Sigmoid colon (tissue), 6 donors: ENCODE measurements at regions not wholly inside any gene's neighbourhood (a gene's known extent, or its start where the extent isn't known, plus 50 kb on each side); places are given as distances from the start of the nearest gene placed in this dataset.

Experiments
- DNase-seq: peaks from one replicate; pipeline ENCODE4 v3.0.0-alpha.2; 2019
- H3K27ac ChIP-seq, 4 donors: fragments of 200-600 bp; sonication (generic); one replicate each; pipeline ENCODE4 v1.5.1; 2016 to 2019; ENCODE audit warnings: mild to moderate bottlenecking in 1 of 4
- H3K27me3 ChIP-seq, 3 donors: fragments of 200-600 bp; sonication (generic); one replicate each; pipeline ENCODE4 v1.5.1; 2019; ENCODE audit warnings: mild to moderate bottlenecking in 1 of 3
- H3K36me3 ChIP-seq, 4 donors: fragments of 200-600 bp; sonication (generic); one replicate each; pipeline ENCODE4 v1.5.1; 2016 to 2019
- H3K4me1 ChIP-seq, 4 donors: fragments of 200-600 bp; sonication (generic); one replicate each; pipeline ENCODE4 v1.5.1; 2017 to 2019
- H3K4me3 ChIP-seq, 4 donors: fragments of 200-600 bp; sonication (generic); one replicate each; pipeline ENCODE4 v1.5.1; 2017 to 2019; ENCODE audit warnings: mild to moderate bottlenecking in 2 of 4, moderate library complexity in 1 of 4
- H3K9me3 ChIP-seq, 4 donors: fragments of 200-600 bp in 3 of 4; sonication (generic) in 3 of 4; one replicate each; pipeline versions ENCODE4 v1.5.1 to v1.6.1; 2013 to 2019
- EP300 ChIP-seq, 4 donors: sonication (generic); formaldehyde crosslinking; IDR thresholded peaks; one replicate each; pipeline ENCODE4 v1.6.1; 2017; ENCODE audit warnings: antibody characterized with exemption in 4 of 4
- POLR2A ChIP-seq, 2 donors: fragments of 450-650 bp; IDR thresholded peaks; one replicate each; pipeline ENCODE4 v1.6.1; 2016; ENCODE audit warnings: antibody characterized with exemption in 2 of 2, mild to moderate bottlenecking in 2 of 2, moderate library complexity in 2 of 2
- POLR2AphosphoS5 ChIP-seq, 4 donors: sonication (generic); formaldehyde crosslinking; IDR thresholded peaks; one replicate each; pipeline ENCODE4 v1.6.1; 2017; ENCODE audit warnings: antibody characterized with exemption in 4 of 4
- WGBS, 2 donors: extraction: QIAGEN DNeasy Blood & Tissue Kit; methylation state at CpG; one replicate each; pipeline ENCODE4 v1.1.7; 2013; 5-methylcytosine and 5-hydroxymethylcytosine counted together
- intact Hi-C: fragments of 100-400 bp; cut with DNase I; formaldehyde crosslinking; loops from one replicate; pipeline ENCODE4 v1.15.1; 2023
- TF ChIP-seq, protein P1 (sequence below), 4 experiments: fragments of 450-650 bp in 3 of 4; fragments of 200-600 bp in 1 of 4; IDR thresholded peaks; one replicate each; pipeline ENCODE4 v1.5.1; 2016 to 2019; ENCODE audit warnings: antibody characterized with exemption in 4 of 4, mild to moderate bottlenecking in 3 of 4, moderate library complexity in 2 of 4
- donor health status: healthy with polysubstance abuse.
- donor health status: healthy.

DNA sequence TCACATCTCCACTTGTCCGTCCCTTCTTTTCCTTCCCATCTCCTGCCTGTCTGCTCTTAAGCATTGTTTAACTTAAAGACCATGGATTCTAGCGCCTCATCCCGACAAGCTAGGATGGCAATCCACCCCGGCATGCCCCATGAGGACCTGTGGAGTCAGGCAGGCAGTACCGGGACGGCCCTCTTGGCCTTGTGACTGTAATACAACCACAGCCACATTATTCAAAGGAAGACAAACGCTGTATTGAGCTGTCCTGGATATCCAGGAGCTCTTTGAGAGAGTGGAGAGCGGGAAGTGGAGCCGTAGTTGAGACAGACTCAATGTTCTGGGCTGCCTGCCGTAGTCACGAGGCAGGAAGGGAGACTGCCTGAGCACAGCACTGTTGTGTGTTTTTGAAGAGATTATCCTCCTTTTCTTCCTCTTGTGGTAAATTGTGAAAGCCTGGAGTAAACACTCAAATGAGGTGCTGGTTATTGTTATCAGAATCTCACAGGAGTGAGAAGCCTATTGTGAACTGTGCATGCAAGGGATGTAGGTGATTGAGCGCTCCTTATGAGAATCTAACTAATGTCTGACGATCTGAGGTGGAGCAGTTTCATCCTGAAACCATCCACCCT is 929.8 kb upstream of the CNTNAP5 start:
- Histone ChIP-seq H3K27me3 (no peaks in the 10 kb centered on the region), H3K4me3 (no peak overlapping the region), H3K4me1 (no peaks in the 10 kb centered on the region), H3K9me3 (no peaks in the 10 kb centered on the region), H3K36me3 (no peaks in the 10 kb centered on the region), H3K27ac (no peak overlapping the region)
- intact Hi-C loops, result no loop called here
- TF ChIP-seq, protein P1, sequence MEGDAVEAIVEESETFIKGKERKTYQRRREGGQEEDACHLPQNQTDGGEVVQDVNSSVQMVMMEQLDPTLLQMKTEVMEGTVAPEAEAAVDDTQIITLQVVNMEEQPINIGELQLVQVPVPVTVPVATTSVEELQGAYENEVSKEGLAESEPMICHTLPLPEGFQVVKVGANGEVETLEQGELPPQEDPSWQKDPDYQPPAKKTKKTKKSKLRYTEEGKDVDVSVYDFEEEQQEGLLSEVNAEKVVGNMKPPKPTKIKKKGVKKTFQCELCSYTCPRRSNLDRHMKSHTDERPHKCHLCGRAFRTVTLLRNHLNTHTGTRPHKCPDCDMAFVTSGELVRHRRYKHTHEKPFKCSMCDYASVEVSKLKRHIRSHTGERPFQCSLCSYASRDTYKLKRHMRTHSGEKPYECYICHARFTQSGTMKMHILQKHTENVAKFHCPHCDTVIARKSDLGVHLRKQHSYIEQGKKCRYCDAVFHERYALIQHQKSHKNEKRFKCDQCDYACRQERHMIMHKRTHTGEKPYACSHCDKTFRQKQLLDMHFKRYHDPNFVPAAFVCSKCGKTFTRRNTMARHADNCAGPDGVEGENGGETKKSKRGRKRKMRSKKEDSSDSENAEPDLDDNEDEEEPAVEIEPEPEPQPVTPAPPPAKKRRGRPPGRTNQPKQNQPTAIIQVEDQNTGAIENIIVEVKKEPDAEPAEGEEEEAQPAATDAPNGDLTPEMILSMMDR (IDR thresholded peaks at IDR 0.05), result no peak
- TF ChIP-seq EP300 (IDR thresholded peaks at IDR 0.05), result no peak
- no peak for TF ChIP-seq POLR2A (IDR thresholded peaks at IDR 0.05)
- TF ChIP-seq POLR2AphosphoS5 (IDR thresholded peaks at IDR 0.05), result no peak
- DNase-seq, result no peak
- 81 to 85% methylated on average over 13 of the region's 13 CpGs for WGBS, 2 donors

GRCh38 chr2:123098619-123099018 is 926.5 kb upstream of the CNTNAP5 start:
- intact Hi-C loops, result no loop called here
- no peaks in the 10 kb centered on the region for H3K9me3 ChIP-seq
- no peaks in the 10 kb centered on the region for H3K27me3 ChIP-seq

DNA sequence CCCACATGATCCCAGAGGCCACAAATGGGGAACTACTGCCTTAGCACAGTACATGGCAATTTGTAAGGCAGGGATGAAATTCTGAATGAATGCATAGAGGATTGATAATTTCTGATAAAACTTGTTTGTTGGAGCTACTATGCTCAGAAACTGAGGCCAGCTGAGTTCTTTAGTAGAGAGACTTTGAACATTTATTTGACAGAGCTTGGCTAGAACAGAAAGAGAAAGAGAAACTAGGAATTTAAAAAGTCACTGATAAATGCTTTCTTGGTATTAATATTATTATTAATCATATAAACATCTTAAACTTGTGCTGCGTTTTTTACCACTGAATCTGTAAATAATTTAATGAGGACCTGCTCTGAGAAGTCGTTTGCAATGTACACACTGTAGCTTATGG is 923.7 kb upstream of the CNTNAP5 start:
- H3K27me3 ChIP-seq, result no peaks in the 10 kb centered on the region
- WGBS, 2 donors, result 15 to 55% methylated on average over 2 of the region's 2 CpGs
- no peaks in the 10 kb centered on the region for H3K9me3 ChIP-seq
- no peak overlapping the region for H3K4me3 ChIP-seq
- no peaks in the 10 kb centered on the region for H3K4me1 ChIP-seq
- H3K27ac ChIP-seq, result no peak overlapping the region
- DNase-seq, result no peak
- H3K36me3 ChIP-seq, result no peaks in the 10 kb centered on the region
- no peak for TF ChIP-seq POLR2AphosphoS5 (IDR thresholded peaks at IDR 0.05)
- no peak for TF ChIP-seq EP300 (IDR thresholded peaks at IDR 0.05)
- TF ChIP-seq POLR2A (IDR thresholded peaks at IDR 0.05), result no peak
- TF ChIP-seq, protein P1 (IDR thresholded peaks at IDR 0.05), result no peak
- intact Hi-C loops, result no loop called here

More at GRCh38 chr2:123098619-123099018, 926.5 kb upstream of the CNTNAP5 start:
- TF ChIP-seq EP300 (IDR thresholded peaks at IDR 0.05), result no peak
- no peak for TF ChIP-seq POLR2A (IDR thresholded peaks at IDR 0.05)
- no peak for TF ChIP-seq POLR2AphosphoS5 (IDR thresholded peaks at IDR 0.05)
- TF ChIP-seq, protein P1 (IDR thresholded peaks at IDR 0.05), result no peak
- DNase-seq, result no peak
- no peak overlapping the region for H3K4me3 ChIP-seq
- no peaks in the 10 kb centered on the region for H3K4me1 ChIP-seq
- no peak overlapping the region for H3K27ac ChIP-seq
- H3K36me3 ChIP-seq, result no peaks in the 10 kb centered on the region

GRCh38 chr2:123103902-123104301 is 921.2 kb upstream of the CNTNAP5 start:
- Histone ChIP-seq H3K27ac (no peak overlapping the region), H3K27me3 (no peaks in the 10 kb centered on the region), H3K4me3 (no peak overlapping the region), H3K4me1 (no peaks in the 10 kb centered on the region), H3K36me3 (no peaks in the 10 kb centered on the region), H3K9me3 (no peaks in the 10 kb centered on the region)
- DNase-seq, result no peak
- 70 to 85% methylated on average over 2 of the region's 2 CpGs for WGBS, 2 donors
- intact Hi-C loops, result no loop called here
- TF ChIP-seq, protein P1 (IDR thresholded peaks at IDR 0.05), result no peak
- no peak for TF ChIP-seq POLR2A (IDR thresholded peaks at IDR 0.05)
- TF ChIP-seq EP300 (IDR thresholded peaks at IDR 0.05), result no peak
- TF ChIP-seq POLR2AphosphoS5 (IDR thresholded peaks at IDR 0.05), result no peak

GRCh38 chr2:123116595-123116994 is 908.5 kb upstream of the CNTNAP5 start:
- WGBS, 2 donors, result 78 to 80% methylated on average over 3 of the region's 3 CpGs
- intact Hi-C loops, result no loop called here
- Histone ChIP-seq H3K36me3 (no peaks in the 10 kb centered on the region), H3K4me1 (no peaks in the 10 kb centered on the region), H3K27me3 (no peaks in the 10 kb centered on the region), H3K27ac (no peak overlapping the region), H3K9me3 (peaks cover 0 to 4% (median 0%) of the 10 kb centered on the region in 4 donors), H3K4me3 (no peak overlapping the region)
- no peak for DNase-seq
- TF ChIP-seq EP300 (IDR thresholded peaks at IDR 0.05), result no peak
